HL-60/S4 treated with retinoic acid at 250 ng/mL for 4 days and 3 days (cell line): ENCODE measurements at regions not wholly inside any gene's neighbourhood (a gene's known extent, or its start where the extent isn't known, plus 50 kb on each side); places are given as distances from the start of the nearest gene placed in this dataset.

Experiments used
- in situ Hi-C: fragments of 300-500 bp; cut with MboI; formaldehyde crosslinking; loops from 2 replicates; pipeline ENCODE4 v1.7.0; 2022; ENCODE audit warnings: low sequenced_read_pairs

GRCh38 chr17:33962857-33963655 is 292.0 kb upstream of the CCL2 start:
- in situ Hi-C loops, result no loop called here

GRCh38 chr17:33964344-33964979 is 290.6 kb upstream of the CCL2 start:
- in situ Hi-C loops, result no loop called here

GRCh38 chr17:33966410-33967059 is 288.6 kb upstream of the CCL2 start:
- in situ Hi-C loops, result no loop called here

- in situ Hi-C loops, result no loop called here
These were observed 287.3 kb upstream of the CCL2 start for GRCh38 chr17:33967608-33968349.

DNA sequence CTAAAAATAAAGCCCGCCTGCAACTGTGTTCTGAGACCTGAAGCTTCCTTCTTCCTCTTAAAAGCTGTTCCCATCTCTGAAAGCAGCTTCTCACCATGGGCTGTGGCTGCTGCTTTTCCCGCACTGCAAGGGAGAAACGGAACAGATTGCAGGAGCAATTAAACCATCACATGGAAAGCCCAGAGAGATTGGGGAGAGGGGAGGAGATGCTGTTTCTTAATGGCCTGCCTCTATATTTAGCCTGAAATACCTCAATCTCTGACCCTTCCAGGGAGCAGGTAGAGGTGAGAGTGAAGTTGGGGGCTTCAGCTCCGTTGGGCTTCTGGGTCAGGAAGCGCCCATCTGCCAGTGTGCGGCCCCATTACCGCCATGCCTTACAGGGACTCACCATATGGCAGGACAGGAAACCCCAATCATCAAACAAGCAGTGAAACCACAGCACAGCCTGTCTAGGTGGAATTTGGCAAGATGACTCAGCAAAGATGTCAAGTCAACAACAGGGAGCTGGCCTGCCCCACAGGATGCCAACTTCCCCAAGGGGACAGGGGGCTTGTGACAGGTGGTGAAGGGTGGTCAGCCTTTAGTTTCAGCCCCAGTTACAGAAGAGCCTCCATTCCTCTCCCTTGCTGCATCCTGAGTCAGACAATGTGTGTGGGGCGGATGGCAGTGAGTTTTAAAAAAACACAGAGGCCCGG is 286.6 kb upstream of the CCL2 start:
- in situ Hi-C loops, result no loop called here

DNA sequence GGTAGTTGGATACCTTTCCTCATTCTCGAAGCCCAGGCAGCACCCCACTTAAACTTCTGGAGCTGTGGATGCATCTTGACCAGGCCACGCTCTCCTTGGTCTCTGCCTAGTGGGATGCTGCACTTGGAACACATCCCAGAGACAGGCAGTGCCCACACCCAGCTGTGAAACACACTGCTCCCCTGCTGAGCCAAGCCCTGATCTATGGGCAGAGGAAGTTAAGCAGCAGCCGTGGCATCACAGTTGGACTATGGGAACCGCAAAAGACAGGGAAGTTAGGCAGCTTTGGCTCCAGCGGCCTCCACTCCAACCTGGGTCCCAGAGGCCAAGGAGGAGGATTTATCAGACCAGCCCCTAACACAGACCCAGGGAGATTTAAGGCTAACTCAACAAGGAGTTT is 284.8 kb upstream of the CCL2 start:
- in situ Hi-C loops, result no loop called here

DNA sequence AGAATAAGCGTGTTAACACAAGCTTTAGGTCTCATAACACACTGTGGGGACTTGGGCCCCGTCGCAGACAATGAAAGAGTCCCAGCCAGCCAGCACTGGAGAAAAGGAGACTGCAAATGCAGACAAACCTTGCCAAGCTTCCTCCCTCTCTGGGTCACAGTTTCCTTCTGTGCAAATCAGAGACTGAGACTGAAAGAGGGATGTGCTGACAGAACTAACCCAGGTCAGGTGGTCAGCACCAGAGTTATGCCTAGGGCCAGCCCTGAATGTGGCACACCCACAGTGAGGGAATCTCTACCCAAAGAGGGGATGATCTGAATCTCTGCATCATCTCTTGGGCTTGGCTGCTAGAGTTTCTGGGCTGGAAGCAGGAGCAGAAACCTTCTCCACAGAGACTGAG is 282.3 kb upstream of the CCL2 start:
- in situ Hi-C loops, result no loop called here

- in situ Hi-C loops, result no loop called here
These were observed 281.6 kb upstream of the CCL2 start for GRCh38 chr17:33973491-33973890.

DNA sequence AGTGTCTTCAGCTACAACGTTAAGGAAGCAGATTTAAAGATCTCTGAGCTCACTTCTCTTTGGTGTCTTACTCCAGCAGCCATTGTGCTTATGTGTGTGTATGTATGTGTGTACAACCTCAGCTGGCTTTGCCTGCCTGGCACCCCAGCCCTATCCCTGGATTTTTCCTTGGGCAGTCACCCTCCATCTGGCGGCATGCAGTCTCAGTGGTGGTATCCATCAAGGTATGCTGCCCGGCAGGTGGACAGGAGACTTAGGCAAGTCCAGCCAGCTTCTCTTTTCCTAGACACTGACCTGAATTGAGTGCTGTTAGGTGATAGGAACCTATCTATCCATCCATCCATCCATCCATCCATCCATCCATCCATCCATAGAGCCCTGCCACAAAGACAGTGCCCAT is 280.8 kb upstream of the CCL2 start:
- in situ Hi-C loops, result no loop called here

DNA sequence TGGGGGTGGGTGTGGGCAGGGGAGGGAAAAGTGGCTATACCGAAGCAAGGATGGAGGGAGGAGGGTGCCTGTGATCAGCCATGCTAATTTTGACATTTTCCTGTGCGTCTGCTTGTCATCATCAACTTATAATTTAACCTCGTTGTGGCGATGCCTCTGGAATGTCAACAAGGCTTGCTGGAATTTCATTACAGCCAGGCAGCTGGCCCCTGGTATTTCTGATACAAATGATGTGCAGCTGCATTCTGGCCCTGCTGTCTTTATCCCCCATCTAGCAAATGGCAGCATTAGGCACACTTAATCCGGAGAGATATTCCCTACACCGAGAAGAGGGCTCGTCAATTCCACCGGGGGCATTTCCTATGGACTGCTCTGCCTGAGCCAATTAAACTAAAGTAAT is 278.3 kb upstream of the CCL2 start:
- in situ Hi-C loops, result no loop called here

- in situ Hi-C loops, result no loop called here
These were observed 277.2 kb upstream of the CCL2 start for GRCh38 chr17:33977729-33978514.

DNA sequence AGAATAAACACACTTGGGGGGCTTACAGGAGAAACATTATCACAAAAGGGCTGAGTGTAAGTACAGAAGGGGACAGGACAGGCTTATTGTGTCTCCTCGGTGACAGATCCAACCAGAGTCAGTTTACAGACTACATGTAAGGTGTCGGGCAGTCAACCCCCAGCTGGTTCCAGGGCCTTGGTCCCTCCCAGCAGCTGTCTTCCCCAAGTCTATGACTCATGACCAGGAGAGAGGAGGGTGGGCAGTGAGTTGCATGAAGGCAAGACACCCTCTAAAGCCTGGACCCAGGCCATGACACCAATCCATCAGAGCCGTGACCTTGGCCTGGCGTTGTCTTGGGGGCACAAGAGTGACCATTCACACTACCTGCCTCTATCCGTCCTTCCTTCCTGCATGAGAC is 276.2 kb upstream of the CCL2 start:
- in situ Hi-C loops, result no loop called here

GRCh38 chr17:33980193-33980592 is 274.9 kb upstream of the CCL2 start:
- in situ Hi-C loops, result no loop called here

DNA sequence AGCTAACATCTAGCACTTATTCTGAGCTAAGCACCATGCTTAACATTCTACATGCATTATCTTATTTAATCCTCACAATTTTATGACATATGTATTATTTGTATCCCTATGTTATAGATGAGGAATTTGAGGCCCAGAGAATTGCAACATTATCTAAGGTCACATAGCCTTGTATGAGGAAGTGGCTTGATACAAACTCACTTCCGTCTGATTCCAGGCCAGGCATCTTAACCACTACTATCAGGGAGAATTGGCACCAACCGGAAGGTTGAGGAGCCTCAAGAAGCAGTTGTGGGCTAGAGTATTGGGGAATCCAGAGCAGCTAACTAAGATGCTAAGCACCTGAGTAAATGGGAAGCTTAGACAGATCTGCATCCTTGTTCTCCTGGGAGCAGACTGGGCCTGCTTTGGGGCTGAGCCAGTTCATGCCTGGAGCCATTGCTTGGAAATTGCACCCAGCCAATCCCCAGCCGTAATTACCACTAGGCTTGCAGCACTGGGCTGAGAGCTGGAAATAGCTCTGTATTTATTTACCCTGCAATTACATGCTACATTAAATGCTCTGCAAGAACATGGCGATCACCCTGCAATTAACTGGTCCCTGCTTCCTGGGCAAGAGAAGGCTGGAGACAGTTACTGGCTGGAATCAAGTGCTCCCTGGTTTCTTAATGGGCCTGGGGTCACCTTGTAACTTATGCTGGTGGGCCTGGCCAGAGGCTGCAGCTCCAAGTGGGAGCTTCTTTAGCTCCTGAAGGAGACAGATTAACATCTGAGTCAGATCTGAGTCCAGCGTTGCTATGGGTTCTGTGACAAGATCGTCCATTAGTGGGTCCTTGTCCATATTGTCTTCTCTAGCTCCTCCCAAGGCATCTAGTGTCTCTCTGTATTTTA is 273.1 kb upstream of the CCL2 start:
- in situ Hi-C loops, result no loop called here

GRCh38 chr17:33982909-33983308 is 272.2 kb upstream of the CCL2 start:
- in situ Hi-C loops, result no loop called here

DNA sequence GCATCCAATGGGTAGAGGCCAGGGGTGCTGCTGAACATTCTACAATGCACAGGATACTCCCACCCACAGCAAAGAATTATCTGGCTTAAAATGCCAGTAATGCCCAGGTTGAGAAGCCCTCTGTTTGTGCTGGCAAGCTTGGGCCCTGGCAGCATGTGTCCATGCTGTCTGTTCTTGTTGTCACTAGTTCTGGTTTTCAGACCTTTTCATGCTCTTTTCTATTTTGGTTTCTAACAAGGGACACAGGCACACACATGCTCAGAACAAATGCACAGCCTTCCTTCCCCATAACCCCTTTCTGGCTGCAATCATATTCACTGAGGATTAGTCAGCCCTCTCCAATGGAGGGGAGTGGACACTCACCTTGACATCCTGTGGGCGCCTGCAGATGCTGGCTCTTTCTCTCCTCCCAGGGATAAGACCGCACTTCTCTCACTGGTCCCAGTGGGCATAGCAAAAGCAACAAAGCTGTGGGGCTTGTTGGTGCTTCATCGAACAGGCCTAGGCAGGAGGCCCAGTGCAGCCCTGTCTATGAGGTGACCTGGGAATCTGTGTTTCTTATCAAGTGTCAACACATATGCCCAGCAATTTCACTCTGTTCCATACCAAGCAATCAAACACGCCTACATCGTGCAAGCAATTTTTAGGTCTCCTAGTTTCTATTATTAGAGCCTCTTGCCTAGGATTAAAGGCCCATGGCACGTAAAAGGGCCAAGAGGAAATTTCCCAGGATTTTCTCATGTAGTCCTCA is 271.1 kb upstream of the CCL2 start:
- in situ Hi-C loops, result no loop called here

DNA sequence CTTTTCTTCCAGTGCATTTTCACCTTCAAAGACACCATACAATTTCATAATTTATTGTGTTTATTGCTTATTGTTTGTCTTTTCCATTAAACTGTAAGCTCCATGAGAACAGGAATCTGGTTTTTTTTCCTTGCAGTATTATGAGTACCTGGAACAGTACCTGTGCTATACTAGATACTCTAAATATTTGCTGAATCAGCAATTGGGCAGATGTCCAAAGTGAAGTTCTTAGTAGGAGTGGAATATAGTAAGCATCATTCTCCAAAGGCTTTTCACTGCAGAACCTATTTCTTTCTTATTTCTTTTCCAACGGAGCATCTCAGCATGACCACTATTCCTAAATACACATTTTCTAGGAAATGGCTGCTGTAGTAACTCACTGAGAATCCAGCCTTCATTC is 269.0 kb upstream of the CCL2 start:
- in situ Hi-C loops, result no loop called here

DNA sequence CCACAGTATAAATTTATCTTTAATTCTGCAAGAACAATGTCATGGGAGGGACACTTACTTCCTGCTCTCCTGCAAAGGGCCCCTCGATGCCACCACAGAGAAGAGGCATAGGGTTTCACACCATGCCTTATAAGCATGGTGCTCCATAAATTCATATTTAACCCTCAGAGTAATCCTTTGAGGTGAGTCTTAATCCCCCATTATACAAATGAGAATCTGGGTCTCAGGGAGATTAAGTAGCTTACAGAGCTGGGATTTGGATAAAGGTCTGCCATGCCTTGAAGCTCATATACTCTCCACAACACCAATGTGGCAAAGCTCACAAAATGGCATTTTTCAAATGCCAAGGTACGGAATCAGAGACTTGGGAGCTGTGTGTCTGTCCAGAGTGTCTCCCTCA is 268.5 kb upstream of the CCL2 start:
- in situ Hi-C loops, result no loop called here
